PC-9 (cell line): ENCODE measurements at regions not wholly inside any gene's neighbourhood (a gene's known extent, or its start where the extent isn't known, plus 50 kb on each side); places are given as distances from the start of the nearest gene placed in this dataset.

Source experiments
- BruUV-seq: library from RNA; stranded (reverse); fragments of 400-500 nt; replicated peaks from 2 replicates; lab custom pipeline; 2021; lab: Mats Ljungman, UMichigan
- CTCF ChIA-PET: fragments of 300-600 bp; sonication (Branson Sonifier 250); formaldehyde crosslinking; loops from one replicate; lab custom pipeline; 2022; ENCODE audit warnings: antibody characterized with exemption; lab: Charles Lee
- POLR2A ChIA-PET: fragments of 300-600 bp; sonication (Branson Sonifier 250); formaldehyde crosslinking; loops from one replicate; lab custom pipeline; 2022; ENCODE audit warnings: antibody characterized with exemption; ENCODE audit not compliant: unreplicated experiment; lab: Charles Lee
- DNase-seq, 2 experiments: peaks; one replicate each; pipeline versions ENCODE4 v3.0.0 to v3.0.0-alpha.2; 2015 to 2022; ENCODE audit warnings: mixed read lengths in 1 of 2
- H2AFZ ChIP-seq: fragments of 200-600 bp; sonication (generic); 2 replicates; pipeline ENCODE4 v1.8.1; 2017; ENCODE audit warnings: antibody characterized with exemption
- H3F3A ChIP-seq: fragments of 200-600 bp; sonication (generic); 2 replicates; pipeline ENCODE4 v1.8.1; 2017; ENCODE audit warnings: antibody characterized with exemption, mild to moderate bottlenecking, low read depth; ENCODE audit not compliant: insufficient read depth
- H3K27ac ChIP-seq: fragments of 200-600 bp; sonication (generic); 2 replicates; pipeline ENCODE4 v1.6.1; 2016; ENCODE audit warnings: mixed run types
- H3K27me3 ChIP-seq: fragments of 200-600 bp; sonication (generic); 2 replicates; pipeline ENCODE4 v1.6.1; 2016; ENCODE audit warnings: low read depth, mixed run types; ENCODE audit not compliant: insufficient read depth
- H3K36me3 ChIP-seq: fragments of 200-600 bp; sonication (generic); 2 replicates; pipeline ENCODE4 v1.6.1; 2016; ENCODE audit warnings: low read depth, mixed run types
- H3K4me1 ChIP-seq: fragments of 200-600 bp; sonication (generic); replicated peaks from 2 replicates; pipeline ENCODE4 v1.6.1; 2016; ENCODE audit warnings: mixed run types; ENCODE audit not compliant: insufficient read depth
- H3K4me2 ChIP-seq: fragments of 200-600 bp; sonication (generic); 2 replicates; pipeline ENCODE4 v1.6.1; 2017; ENCODE audit warnings: mixed run types
- H3K4me3 ChIP-seq: fragments of 200-600 bp; sonication (generic); 2 replicates; pipeline ENCODE4 v1.6.1; 2016; ENCODE audit warnings: mixed run types
- H3K79me2 ChIP-seq: fragments of 200-600 bp; sonication (generic); 2 replicates; pipeline ENCODE4 v1.6.1; 2017; ENCODE audit warnings: low read depth, mixed run types
- H3K9me2 ChIP-seq: fragments of 200-600 bp; sonication (generic); 2 replicates; pipeline ENCODE4 v1.8.1; 2017; ENCODE audit warnings: mild to moderate bottlenecking; ENCODE audit not compliant: insufficient read depth
- H3K9me3 ChIP-seq: fragments of 200-600 bp; sonication (generic); 2 replicates; pipeline ENCODE4 v1.8.1; 2016; ENCODE audit warnings: low read depth; ENCODE audit not compliant: insufficient read depth
- H4K20me1 ChIP-seq: fragments of 200-600 bp; sonication (generic); 2 replicates; pipeline ENCODE4 v1.8.1; 2017; ENCODE audit not compliant: insufficient read depth
- EZH2 ChIP-seq: fragments of 200-600 bp; sonication (generic); IDR thresholded peaks from 2 replicates; pipeline ENCODE4 v1.8.0; 2017; ENCODE audit warnings: antibody characterized with exemption, low read depth
- intact Hi-C: fragments of 100-400 bp; cut with micrococcal nuclease; formaldehyde crosslinking; loops from one replicate; pipeline ENCODE4 v1.10.0; 2022; ENCODE audit not compliant: unreplicated experiment
- TF ChIP-seq, protein P1 (sequence below): fragments of 200-600 bp; sonication (generic); conservative IDR thresholded peaks from 2 replicates; pipeline ENCODE4 v1.6.1; 2017; ENCODE audit warnings: mixed run types, antibody characterized with exemption, mild to moderate bottlenecking, moderate library complexity

DNA sequence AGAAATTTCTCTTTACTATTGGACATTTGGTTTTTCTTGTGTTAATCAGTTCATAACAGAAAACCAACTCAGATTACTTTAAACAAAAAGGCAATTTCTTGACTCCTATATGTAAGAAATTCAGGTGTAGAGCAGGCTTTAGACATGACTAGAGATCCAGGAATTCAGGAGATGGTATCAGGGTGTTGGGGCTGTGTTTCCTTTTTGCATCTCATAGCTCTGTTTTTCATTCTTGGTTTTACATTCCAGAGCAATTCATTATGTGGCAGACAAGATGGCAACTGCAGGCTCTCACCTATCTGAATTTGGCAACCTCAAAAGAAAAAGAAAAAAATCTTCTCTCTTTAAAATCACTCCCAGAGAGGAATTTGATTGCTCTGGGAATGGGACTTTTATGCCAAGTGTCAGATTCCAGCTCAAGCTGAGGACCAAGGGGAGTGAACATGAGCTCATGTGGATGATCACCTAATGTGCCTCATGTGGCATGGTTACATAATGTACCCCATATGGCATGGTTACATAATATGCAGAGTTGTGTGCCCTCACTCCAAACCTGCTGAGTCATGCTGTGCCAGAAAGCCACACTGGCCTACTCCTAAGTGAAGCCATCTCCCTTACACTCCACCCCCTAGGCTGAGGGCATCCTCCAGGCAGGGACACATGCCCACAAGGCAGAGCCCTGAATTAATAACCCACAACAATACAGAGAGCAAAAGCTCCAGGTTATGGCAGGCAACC is 282.7 kb downstream of the MBD2 start:
- H4K20me1 ChIP-seq, result no peaks in the 10 kb centered on the region
- no peaks in the 10 kb centered on the region for H3K27me3 ChIP-seq
- no peak overlapping the region for H2AFZ ChIP-seq
- no peaks in the 10 kb centered on the region for H3K79me2 ChIP-seq
- no peaks in the 10 kb centered on the region for H3F3A ChIP-seq
- no peak for TF ChIP-seq EZH2
- TF ChIP-seq, protein P1, sequence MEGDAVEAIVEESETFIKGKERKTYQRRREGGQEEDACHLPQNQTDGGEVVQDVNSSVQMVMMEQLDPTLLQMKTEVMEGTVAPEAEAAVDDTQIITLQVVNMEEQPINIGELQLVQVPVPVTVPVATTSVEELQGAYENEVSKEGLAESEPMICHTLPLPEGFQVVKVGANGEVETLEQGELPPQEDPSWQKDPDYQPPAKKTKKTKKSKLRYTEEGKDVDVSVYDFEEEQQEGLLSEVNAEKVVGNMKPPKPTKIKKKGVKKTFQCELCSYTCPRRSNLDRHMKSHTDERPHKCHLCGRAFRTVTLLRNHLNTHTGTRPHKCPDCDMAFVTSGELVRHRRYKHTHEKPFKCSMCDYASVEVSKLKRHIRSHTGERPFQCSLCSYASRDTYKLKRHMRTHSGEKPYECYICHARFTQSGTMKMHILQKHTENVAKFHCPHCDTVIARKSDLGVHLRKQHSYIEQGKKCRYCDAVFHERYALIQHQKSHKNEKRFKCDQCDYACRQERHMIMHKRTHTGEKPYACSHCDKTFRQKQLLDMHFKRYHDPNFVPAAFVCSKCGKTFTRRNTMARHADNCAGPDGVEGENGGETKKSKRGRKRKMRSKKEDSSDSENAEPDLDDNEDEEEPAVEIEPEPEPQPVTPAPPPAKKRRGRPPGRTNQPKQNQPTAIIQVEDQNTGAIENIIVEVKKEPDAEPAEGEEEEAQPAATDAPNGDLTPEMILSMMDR, result no peak
- H3K9me2 ChIP-seq, result no peaks in the 10 kb centered on the region; the same call in 1 of the 2 replicates
- ChIA-PET POLR2A (no interaction called here), CTCF (no interaction called here)
- H3K4me3 ChIP-seq, result no peak overlapping the region
- no peaks in the 10 kb centered on the region for H3K9me3 ChIP-seq
- H3K4me1 ChIP-seq, result no peaks in the 10 kb centered on the region
- intact Hi-C loops, result no loop called here
- no peak overlapping the region for H3K27ac ChIP-seq
- no peaks in the 10 kb centered on the region for H3K36me3 ChIP-seq
- no peak overlapping the region for H3K4me2 ChIP-seq
- peak in 1 of 2 experiments; percentile 15 for DNase-seq
- BruUV-seq, result no TSS peak

DNA sequence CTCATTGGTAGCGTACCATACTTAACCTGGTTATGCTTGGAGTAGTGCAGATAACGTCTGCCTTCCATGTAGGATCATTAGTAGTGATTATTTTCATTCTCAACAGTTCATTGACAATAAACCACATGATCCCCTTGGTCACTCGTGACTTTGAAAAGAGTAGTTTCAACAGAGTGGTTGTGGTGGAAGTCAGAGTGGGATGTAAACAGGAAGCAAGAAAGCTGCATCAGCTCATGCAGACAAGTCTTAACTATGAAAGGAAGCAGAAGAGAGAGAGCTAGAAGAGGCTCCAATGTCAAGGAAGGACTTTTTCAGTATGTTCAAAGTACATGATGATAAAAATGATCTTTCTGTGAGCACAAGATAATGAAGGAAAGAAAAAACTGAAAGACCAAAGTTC is 287.4 kb downstream of the MBD2 start:
- Histone ChIP-seq H2AFZ (no peak overlapping the region), H3K4me2 (no peak overlapping the region), H3K27me3 (no peaks in the 10 kb centered on the region), H3K36me3 (no peaks in the 10 kb centered on the region), H4K20me1 (no peaks in the 10 kb centered on the region), H3K9me3 (no peaks in the 10 kb centered on the region), H3F3A (no peaks in the 10 kb centered on the region), H3K4me3 (no peak overlapping the region), H3K79me2 (no peaks in the 10 kb centered on the region), H3K27ac (no peak overlapping the region), H3K9me2 (no peaks in the 10 kb centered on the region; the same call in 1 of the 2 replicates), H3K4me1 (no peaks in the 10 kb centered on the region)
- intact Hi-C loops, result no loop called here
- POLR2A ChIA-PET, result no interaction called here
- CTCF ChIA-PET, result no interaction called here
- DNase-seq, result no peak
- no TSS peak for BruUV-seq
- no peak for TF ChIP-seq EZH2
- TF ChIP-seq, protein P1, result no peak

DNA sequence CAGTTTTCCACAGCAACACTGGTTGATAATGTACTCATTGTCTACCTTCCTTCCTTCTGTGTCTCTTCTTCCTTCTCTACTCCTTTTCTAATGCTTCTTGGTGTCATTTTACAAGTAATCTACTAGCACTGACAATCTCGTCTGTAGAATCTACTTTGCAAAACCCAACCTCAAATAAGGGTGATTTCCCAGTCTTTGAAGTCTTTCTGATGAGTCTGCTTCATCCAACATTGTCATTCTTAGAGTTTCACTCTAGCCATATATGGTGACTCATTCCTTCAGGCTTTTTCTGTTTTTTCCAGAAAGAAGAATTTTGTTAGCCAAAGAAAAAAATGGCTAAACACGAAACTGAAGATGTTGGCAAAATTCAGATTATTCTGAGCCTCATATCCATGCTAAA is 288.7 kb downstream of the MBD2 start:
- no peaks in the 10 kb centered on the region for H3K79me2 ChIP-seq
- H3K27ac ChIP-seq, result no peak overlapping the region
- H3K4me3 ChIP-seq, result no peak overlapping the region
- ChIA-PET CTCF (no interaction called here), POLR2A (no interaction called here)
- no peaks in the 10 kb centered on the region for H3K9me3 ChIP-seq
- intact Hi-C loops, result no loop called here
- BruUV-seq, result no TSS peak
- DNase-seq, result no peak
- H3K4me1 ChIP-seq, result no peaks in the 10 kb centered on the region
- no peak for TF ChIP-seq EZH2
- TF ChIP-seq, protein P1, result no peak
- H3F3A ChIP-seq, result no peaks in the 10 kb centered on the region
- H3K4me2 ChIP-seq, result no peak overlapping the region
- H3K36me3 ChIP-seq, result no peaks in the 10 kb centered on the region
- H3K9me2 ChIP-seq, result no peaks in the 10 kb centered on the region; the same call in 1 of the 2 replicates
- no peaks in the 10 kb centered on the region for H3K27me3 ChIP-seq
- no peaks in the 10 kb centered on the region for H4K20me1 ChIP-seq
- H2AFZ ChIP-seq, result no peak overlapping the region
